ENCODE measurements at regions not wholly inside any gene's neighbourhood (a gene's known extent, or its start where the extent isn't known, plus 50 kb on each side); places are given as distances from the start of the nearest gene placed in this dataset.
"Not testable (repeated sequence)": the region's sequence is repeated elsewhere in the genome, so short reads cannot be mapped to it uniquely, and the experiment has no call there.

DNA sequence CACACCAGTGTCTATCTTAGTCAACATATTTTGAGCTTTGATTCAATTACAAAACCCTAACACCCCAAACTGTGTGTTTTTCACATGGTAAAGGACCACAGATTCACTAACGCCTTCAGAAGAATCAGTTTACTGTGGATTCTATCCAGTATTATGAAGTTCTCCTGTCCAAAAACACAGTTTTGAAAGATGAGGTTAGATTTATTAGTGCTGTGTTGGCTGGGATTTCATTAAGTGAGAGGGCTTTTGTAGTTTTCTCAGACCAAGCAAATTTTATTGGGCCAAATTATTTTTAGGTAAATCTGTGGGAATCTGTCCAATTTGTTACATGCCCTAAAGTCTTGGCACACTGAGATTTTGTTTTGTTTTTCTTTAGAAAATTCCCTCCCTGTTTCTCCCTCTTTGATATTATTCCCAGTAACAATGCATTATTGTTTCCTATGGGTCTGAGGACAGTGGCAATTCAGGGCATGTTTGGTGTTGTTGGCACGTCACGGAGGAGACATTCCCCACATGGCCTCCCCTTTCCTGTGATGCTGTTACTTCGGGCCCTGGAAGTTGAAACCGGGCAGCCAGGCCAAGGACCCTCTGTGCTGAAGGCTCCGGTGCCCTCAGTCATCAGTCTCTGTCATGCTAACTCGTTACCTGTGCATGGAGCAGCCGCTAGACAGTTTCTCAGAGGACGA lies 87.5 kb upstream of the ALKAL2 start:
- DNase-seq, result no peak

DNA sequence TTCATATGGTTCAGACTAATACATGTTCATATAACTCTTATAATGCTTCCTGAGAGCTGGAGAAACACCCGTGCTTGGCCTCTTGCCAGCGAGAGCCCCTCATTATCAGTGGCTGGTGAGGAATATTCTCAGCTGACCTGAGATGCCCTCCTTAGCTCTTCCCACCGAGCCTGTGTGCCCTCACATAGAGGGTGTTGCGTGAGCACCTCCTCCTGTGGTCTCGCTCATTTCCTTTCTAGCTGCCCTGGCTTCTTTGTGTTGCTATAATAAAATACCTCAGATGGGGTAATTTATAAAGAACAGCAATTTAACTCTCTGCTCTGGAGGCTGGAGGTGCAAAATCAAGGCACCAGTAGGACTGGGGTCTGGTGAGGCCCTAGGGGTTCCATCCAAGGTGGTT lies 80.5 kb upstream of the ALKAL2 start:
- DNase-seq, result no peak

DNA sequence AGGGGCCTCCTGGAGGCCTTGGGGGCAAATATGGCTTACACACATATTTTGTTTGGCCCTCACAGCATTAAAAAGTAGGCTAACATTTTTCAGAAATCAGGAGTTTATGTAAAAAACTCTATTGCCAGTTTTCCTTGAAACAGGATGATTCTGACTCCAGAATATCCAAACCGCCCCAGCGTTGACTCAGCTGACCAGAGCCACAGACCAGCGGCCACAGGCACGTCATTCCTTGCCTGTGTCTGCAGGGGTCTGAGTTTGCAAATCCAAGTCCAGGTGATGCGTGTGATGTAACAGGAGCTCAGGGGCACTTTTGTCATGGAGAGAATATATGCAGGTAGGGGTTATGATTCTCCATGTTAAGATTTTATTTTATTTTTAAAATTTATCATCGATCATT lies 79.4 kb upstream of the ALKAL2 start:
- no peak for DNase-seq

DNA sequence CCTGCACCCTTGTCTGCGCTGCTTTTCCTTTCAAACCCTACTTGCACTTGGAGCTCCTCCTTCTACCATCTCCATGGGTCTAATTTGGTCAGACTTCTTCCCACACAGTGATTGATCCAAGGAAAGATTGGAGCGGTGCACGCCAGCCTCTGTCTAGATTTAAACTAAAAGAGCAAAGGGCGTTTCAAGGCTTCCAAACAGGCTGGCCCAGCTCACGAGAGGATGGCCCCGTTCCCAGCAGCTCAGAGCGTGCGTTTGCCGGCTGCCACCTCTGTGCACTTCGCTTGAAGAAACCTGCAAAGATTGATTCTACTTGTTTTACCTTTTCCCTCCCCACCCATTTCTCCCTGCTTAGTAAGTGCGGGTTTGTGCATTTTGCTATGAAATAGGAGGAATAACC lies 78.8 kb upstream of the ALKAL2 start:
- DNase-seq, result no peak

DNA sequence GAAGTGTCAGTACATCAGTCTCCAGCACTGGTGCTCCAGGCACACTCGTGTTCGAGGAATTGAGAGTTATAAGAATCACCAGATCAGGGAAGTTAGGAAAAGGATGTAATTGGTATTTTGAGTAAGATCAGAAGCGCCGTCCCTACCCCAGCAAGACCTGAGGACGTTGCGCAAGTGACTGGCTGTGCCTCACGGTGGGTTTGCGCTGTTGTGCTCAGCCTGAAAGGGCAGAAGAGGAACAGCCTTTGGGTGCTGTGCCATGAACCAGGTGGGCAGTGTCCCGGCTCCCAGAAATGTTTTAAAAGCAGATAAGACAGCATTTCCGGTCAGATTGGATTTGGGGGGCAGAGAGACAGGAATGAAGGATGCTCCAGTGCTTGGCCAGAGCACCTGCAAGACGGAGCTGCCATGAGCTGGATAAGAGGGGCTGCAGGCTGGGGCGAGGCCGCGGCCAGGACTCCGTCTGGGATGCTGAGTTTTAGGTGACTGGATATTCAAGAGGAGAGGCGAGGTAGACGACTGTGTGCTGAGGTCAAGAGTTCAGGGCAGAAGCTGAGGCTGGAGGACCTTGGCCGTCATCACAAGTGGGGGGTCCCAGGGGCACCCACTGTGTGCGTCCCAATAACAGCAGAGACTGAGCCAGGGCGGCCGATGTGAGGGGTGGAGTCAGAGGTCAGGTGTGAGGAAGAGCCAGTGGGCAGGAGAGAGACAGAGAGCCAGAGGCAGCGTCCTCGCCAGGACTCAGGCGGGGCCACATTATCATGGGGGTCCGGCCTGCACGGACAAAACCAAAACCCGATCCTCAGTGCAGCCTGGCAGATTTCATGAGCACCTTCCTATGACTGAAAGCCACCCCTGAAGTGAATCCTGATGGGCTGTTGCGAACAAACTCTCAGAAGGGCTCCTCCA lies 77.7 kb upstream of the ALKAL2 start:
- DNase-seq, result no peak

DNA sequence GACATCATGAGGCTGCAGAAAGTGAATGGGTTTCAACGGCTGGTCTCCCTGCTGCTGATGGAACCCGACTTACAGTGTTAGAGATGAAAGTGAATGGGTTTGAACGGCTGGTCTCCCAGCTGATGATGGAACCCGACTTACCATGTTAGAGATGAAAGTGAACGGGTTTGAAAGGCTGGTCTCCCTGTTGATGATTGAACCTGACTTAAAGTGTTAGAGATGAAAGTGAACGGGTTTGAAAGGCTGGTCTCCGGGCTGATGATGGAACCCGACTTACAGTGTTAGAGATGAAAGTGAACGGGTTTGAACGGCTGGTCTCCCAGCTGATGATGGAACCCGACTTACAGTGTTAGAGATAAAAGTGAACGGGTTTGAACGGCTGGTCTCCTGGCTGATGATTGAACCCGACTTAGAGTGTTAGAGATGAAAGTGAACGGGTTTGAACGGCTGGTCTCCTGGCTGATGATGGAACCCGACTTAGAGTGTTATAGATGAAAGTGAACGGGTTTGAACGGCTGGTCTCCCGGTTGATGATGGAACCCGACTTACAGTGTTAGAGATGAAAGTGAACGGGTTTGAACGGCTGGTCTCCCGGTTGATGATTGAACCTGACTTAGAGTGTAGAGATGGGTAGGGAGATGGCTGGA lies 76.1 kb upstream of the ALKAL2 start:
- DNase-seq, result no peak

DNA sequence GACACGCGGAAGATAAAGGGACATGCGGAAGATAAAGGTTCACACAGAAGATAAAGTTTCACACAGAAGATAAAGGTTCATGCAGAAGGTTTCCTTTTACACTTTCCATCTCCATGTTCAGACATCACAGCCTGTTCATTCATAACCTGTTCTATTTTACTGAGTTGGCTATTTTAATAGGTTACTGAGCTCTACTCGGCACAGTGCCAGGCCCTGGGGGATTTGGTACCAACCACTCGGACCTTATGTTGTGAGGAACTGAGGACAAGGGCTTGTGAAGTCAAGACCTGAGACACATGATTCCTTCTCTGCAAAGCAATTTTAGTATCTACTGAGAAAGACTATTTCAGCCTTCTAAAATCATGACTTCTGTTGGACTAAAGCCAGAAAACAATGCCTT lies 75.0 kb upstream of the ALKAL2 start:
- DNase-seq, result no peak

DNA sequence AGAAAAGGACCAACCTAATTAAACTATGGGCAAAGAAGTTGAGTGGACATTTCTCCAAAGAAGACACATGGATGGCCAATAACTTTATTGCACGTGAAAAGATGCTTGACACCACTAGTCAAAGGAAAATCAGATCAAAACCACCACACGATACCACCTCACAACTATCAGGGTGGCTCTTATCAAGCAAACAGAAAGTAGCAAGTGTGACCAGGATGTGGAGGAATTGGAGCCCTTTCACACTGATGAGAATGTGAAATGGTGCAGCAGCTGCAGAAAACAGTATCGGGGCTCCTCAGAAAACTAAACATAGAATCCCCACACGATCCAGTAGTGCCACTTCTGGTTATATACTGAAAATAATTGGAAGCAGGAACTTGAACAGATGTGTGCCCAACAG lies 72.2 kb upstream of the ALKAL2 start:
- no peak for DNase-seq

DNA sequence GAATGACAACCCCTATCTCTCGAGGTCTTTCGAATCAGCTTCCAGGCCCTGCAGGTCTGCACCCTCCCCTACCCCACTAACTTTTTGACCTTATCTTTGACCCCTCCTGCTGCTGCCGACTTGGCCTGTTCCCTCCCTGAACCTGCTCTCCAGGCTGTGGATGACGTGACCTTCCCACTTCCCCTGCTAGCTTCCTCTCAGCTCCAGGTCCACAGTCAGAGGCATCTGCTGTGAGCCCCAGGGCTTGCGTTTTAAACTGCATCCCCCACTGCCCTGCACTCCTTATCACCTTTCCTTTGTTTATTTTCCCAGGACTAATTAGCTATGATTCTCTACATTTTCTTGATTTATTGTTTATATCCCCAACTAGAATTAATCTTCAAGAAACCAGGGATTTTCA lies 71.2 kb upstream of the ALKAL2 start:
- DNase-seq, result no peak

DNA sequence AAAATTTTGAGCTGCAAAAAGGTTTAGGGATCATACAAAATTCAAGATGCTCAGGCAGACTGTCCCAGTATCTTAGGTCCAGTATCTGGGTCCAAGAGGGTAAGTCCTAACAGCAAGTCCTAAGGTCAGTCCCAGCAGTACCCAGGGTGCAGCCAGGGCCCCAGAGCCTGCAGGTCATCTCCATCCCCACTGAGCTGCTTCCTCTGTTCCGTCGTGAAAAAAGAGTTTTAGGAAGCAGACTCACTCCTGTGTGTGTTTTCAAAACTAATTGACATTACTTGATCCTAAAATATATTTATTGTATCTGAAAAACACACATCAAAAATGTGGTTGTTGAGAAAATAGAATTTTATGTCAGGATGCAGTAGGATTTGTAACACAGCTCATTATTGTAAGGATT lies 69.9 kb upstream of the ALKAL2 start:
- no peak for DNase-seq

DNA sequence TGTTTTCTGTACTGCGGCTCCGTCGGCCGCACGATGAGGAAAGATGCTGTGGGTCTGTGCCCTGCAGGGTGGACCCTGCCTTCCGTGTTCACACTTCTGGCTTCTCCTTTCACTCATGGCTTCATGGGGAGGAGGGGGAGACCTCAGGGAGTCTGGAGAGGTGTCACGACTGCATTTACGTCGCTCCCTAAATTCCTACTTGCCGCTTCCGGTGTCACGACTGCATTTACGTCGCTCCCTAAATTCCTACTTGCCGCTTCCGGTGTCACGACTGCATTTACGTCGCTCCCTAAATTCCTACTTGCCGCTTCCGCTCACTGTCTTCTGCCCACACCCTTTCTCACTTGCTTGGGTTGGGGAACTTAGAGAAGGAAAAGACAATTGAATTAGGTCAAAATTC lies 68.4 kb upstream of the ALKAL2 start:
- not testable (repeated sequence) for DNase-seq

DNA sequence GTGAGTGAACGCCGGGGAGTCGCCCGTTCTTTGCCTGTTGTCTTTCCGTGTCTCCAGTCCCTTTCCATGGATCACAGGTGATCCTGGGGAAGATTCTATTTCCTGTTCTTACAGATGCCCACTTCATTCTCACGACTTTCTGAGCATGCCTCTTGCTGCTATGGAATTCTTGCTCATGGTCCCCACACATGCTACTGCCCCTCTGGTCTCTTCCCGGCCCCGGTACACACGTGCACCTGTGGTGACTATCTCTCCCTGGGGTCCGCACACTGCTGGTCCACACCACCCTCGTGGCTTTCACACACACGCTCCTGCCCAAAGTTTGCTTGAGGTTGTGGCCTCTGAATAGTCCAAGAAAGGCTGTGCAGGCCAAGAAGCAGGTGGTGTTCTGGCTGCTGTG lies 67.9 kb upstream of the ALKAL2 start:
- DNase-seq, result no peak

DNA sequence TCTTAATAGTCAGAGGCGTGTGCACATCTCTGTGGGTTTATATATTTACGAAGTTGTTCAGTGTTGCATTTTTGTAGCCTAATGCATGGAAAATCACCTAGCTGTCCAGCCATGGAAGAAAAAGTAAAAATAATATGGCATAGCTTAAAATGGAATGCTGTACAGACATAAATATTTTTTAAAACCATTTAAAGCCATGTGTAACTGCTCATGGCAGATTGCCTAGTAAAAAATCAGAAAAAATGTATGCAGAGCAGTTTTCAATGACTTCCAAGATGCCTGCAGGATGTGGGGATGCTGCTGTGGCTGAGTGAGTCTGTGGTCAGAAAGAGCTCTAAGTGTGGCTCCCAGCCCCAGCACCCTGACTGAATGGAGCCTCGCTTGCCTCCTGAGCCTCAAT lies 64.8 kb upstream of the ALKAL2 start:
- DNase-seq, result no peak

DNA sequence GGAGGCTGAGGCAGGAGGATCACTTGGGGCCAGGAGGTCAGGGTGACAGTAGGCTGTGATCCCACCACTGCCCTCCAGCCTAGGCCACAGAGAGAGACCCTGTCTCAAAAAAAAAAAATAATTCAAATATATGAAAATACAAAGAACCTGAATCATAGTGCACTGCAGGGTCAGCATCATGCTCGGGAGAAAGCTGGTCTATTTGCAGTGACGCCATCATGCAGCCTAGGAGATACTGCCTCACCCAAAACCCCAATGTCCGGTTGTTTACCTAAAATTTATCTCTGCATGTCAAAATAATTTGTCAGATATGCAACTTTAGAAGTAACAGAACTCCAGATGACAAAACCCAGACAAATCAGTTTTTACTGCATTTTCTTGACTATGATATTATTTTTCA lies 61.5 kb upstream of the ALKAL2 start:
- DNase-seq, result no peak

DNA sequence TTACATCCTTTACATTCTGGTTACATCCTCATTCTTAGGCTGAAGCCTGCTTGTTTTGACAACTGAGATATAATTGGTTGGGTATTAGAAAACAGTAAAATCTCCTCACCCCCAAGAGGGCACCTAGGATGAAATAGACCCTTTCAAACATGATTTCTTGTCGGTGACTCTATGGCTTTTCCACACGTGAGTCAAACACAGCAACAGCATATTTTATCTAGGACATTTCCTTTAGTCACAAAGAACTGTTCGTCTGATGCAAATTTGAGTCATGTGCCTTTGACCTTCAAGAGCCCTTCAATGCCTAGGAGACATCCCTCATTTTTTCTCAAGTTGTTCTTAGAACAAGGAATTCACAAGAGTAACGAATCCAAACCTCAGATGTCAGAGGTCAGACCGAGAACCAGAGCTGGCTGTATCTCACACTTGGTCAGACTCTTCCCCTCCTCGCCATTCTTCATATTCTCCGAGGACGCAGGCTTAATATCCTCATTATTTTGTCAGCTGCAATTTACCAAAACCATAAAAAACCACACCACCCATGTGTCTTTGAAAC lies 60.5 kb upstream of the ALKAL2 start:
- DNase-seq, result no peak

DNA sequence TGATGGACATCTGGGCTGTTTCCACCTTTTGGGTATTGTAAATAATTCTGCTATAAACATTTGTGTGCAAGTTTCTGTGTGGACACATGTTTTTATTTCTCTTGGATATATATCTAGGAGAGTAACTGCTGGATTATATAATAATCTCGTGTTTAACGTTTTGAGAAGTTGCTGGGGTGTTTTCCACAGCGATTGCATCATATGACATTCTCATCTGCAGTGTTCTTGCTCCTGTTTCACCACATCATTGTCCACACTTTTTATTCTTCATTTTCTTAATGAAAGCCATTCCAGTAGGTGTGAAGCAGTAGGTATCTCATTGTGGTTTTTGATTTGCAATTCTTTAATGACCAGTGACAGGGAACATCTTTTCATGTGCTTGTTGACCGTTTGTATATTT lies 56.9 kb upstream of the ALKAL2 start:
- no peak for DNase-seq

DNA sequence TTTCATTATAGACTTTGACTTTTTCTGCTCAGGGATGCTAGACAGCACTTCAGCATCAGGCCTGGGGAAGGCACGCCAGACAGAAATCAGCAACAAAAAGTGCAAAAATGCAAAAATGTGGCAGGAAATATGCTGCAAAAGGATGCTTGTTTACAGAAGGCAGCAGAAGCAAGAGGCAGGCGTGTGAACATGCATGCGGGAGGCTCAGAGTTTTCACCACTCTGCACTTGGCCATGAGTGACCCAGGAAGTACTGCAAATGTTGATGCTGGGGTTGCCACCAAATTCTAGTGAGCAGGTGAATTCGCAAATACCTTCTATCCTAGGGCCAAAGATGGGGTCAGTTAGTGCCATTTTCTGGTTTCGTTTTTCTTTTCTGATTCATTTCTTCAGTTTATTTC lies 55.5 kb upstream of the ALKAL2 start:
- no peak for DNase-seq

DNA sequence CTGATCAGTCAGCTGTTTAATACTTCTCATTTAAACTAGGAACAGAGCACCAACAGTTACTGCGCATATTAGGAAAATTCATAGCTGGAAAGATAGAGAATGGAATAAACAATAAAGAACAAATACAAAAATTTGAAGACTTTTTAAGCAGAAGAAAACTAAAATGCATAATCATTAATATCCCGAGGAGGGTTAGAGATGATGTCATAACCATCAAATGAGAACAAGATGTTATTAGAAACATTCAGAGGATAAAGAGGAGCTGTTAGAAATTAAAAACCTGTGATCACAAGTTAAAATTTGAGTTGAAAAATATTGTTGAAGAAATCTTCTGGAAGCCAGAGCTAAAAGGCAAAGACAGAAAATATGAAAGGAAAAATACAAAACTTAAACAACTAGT lies 54.0 kb upstream of the ALKAL2 start:
- no peak for DNase-seq

DNA sequence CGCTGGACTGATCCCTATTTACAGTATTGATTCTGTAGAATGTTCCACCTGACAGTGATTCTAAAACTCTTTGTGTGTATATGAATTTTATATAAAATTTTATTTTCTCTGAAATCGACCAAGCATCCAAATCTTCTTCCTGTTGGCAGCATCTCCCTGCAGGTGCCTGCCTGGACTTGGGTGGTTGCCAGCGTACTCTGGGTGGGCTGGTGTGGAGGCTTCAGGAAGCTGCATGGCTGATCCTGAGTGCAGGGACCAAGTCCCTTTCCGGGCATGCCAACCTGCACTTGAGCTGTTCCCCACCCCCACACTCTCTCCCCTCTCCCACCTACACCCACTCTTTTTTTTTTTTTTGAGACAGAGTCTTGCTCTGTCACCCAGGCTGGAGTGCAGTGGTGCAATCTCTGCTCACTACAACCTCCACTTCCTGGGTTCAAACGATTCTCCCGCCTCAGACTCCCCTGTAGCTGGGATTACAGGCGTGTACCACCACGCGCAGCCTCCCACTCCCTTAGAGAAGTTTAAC lies 53.2 kb upstream of the ALKAL2 start:
- DNase-seq, result no peak
